ENCODE measurements at regions not wholly inside any gene's neighbourhood (a gene's known extent, or its start where the extent isn't known, plus 50 kb on each side); places are given as distances from the start of the nearest gene placed in this dataset.

GRCh38 chr10:60615541-60615940 is 162.7 kb upstream of the CDK1 start:
- Histone ChIP-seq H3K79me2 (replicated peaks; ENCODE audit: insufficient read depth) (no peaks in the 10 kb centered on the region), H4K20me1 (replicated peaks; ENCODE audit: insufficient read depth) (no peaks in the 10 kb centered on the region), H3K27ac (ENCODE audit: low read depth) (no peak overlapping the region), H3F3A (replicated peaks; ENCODE audit: low read depth) (no peaks in the 10 kb centered on the region), H3K36me3 (ENCODE audit: insufficient read depth) (no peaks in the 10 kb centered on the region), H3K27me3 (ENCODE audit: insufficient read depth) (no peaks in the 10 kb centered on the region), H3K9me2 (ENCODE audit: insufficient read depth) (no peaks in the 10 kb centered on the region), H3K4me1 (ENCODE audit: insufficient read depth) (peaks cover 3% of the 10 kb centered on the region; the same call in 1 of the 2 replicates), H3K4me2 (no peak overlapping the region), H2AFZ (no peak overlapping the region), H3K4me3 (no peak overlapping the region)
- DNase-seq (ENCODE audit: low spot score) (no peak), ATAC-seq (no peak)
- Mint-ChIP-seq H3K4me1 (peaks cover 14% of the 10 kb centered on the region; the same call in 2 of the 3 replicates), H3K36me3 (ENCODE audit: low read depth) (no peaks in the 10 kb centered on the region), H3K27ac (no peak overlapping the region), H3K4me3 (no peak overlapping the region), H3K9me3 (no peaks in the 10 kb centered on the region), H3K27me3 (ENCODE audit: insufficient read depth, low read depth, poor library complexity) (no peaks in the 10 kb centered on the region)
- TF ChIP-seq REST (IDR thresholded peaks at IDR 0.05; ENCODE audit: unreplicated experiment), result no peak
- no peak for TF ChIP-seq ETS1 (IDR thresholded peaks at IDR 0.05)
- no peak for TF ChIP-seq CTCF (conservative IDR thresholded peaks at IDR 0.05; ENCODE audit: low read depth in 2 of 2)
- no peak for TF ChIP-seq NANOG (IDR thresholded peaks at IDR 0.05; ENCODE audit: borderline replicate concordance)
- TF ChIP-seq ZNF331 (CRISPR knock-in tag; IDR thresholded peaks at IDR 0.05; ENCODE audit: low read depth), result no peak
- TF ChIP-seq EZH2phosphoT487 (IDR thresholded peaks at IDR 0.05; ENCODE audit: unreplicated experiment), result no peak
- no peak for TF ChIP-seq CREB1 (CRISPR knock-in tag; IDR thresholded peaks at IDR 0.05; ENCODE audit: low read depth)
- no peak for TF ChIP-seq POLR2AphosphoS5 (IDR thresholded peaks at IDR 0.05; ENCODE audit: low read depth)

GRCh38 chr10:60614363-60614762 is 163.9 kb upstream of the CDK1 start:
- no peak for ATAC-seq
- Histone ChIP-seq H4K20me1 (replicated peaks; ENCODE audit: insufficient read depth) (no peaks in the 10 kb centered on the region), H3K79me2 (replicated peaks; ENCODE audit: insufficient read depth) (no peaks in the 10 kb centered on the region), H3K27me3 (ENCODE audit: insufficient read depth) (no peaks in the 10 kb centered on the region), H3K4me2 (no peak overlapping the region), H3K27ac (ENCODE audit: low read depth) (no peak overlapping the region), H3K4me3 (no peak overlapping the region), H2AFZ (no peak overlapping the region), H3F3A (replicated peaks; ENCODE audit: low read depth) (no peaks in the 10 kb centered on the region), H3K4me1 (ENCODE audit: insufficient read depth) (peaks cover 3% of the 10 kb centered on the region; the same call in 1 of the 2 replicates), H3K9me2 (ENCODE audit: insufficient read depth) (no peaks in the 10 kb centered on the region), H3K36me3 (ENCODE audit: insufficient read depth) (no peaks in the 10 kb centered on the region)
- Mint-ChIP-seq H3K36me3 (ENCODE audit: low read depth) (no peaks in the 10 kb centered on the region), H3K4me3 (no peak overlapping the region), H3K4me1 (peaks cover 17% of the 10 kb centered on the region; the same call in 2 of the 3 replicates), H3K27me3 (ENCODE audit: insufficient read depth, low read depth, poor library complexity) (no peaks in the 10 kb centered on the region), H3K27ac (no peak overlapping the region), H3K9me3 (no peaks in the 10 kb centered on the region)
- no peak for DNase-seq (ENCODE audit: low spot score)
- TF ChIP-seq ZNF114 (CRISPR knock-in tag; IDR thresholded peaks at IDR 0.05) (no peak), JUNB (IDR thresholded peaks at IDR 0.05; ENCODE audit: unreplicated experiment) (no peak), EZH2phosphoT487 (IDR thresholded peaks at IDR 0.05; ENCODE audit: unreplicated experiment) (no peak), CREB1 (CRISPR knock-in tag; IDR thresholded peaks at IDR 0.05; ENCODE audit: low read depth) (no peak), STAT1 (IDR thresholded peaks at IDR 0.05; ENCODE audit: unreplicated experiment) (no peak), POLR2AphosphoS5 (IDR thresholded peaks at IDR 0.05; ENCODE audit: low read depth) (no peak), ETS1 (IDR thresholded peaks at IDR 0.05) (no peak), CTCF (conservative IDR thresholded peaks at IDR 0.05; ENCODE audit: low read depth in 2 of 2) (no peak), EZH2 (IDR thresholded peaks at IDR 0.05; ENCODE audit: low read depth, unreplicated experiment) (no peak)

All from GM23338 (cell line).